Stimulated activated naive CD4-positive, alpha-beta T cell (primary cell): ENCODE measurements at regions not wholly inside any gene's neighbourhood (a gene's known extent, or its start where the extent isn't known, plus 50 kb on each side); places are given as distances from the start of the nearest gene placed in this dataset.

ENCODE experiments used
- DNase-seq, 6 experiments: peaks; one replicate each; lab custom pipeline; 2025; lab: John Stamatoyannopoulos, UW

DNA sequence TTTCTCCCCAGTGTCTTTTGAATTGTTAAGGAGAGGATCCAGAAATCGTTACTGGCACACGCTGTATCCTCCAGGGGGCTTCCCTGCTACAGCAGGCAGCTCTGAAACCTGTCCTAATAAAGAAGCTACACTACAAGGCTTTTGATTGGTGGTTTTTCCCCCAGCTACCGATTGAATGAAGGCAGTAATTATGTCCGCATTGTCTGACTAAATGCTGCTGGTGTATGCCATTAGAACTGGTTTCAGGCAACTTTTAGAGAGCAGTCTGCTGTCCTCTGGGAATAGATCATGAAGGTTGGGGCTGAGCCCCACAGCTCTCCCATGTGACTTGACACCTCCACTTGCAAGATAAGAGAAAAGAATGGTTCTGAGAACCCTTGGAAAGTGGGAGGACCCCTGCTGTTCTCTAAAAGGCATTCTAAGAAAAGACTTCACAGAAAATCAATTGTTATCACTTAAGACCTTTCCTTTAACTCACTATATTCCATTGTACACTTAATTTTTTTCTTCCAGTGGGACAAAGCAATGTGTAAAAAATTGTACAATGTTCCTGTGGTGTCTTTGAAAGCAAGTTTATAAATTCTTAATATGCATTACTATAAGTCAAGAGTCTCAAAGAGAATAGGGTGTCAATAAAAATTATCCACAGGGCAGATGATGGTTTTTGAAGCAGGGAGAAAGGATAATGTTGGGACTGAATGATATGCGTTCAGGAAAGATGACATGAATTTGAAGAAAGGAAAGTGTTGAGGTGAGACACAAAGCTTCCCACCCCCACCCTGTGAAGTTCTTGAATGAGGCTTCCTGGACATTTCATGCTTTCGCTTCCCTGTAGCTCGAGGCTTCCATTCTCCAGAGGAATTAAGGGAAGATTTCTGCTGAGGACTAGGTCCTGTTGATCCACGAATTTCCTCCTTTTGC is 53.0 kb upstream of the DAZL start:
- no peak for DNase-seq

- DNase-seq, result no peak
These were observed 53.9 kb upstream of the DAZL start for GRCh38 chr3:16658925-16659793.

DNA sequence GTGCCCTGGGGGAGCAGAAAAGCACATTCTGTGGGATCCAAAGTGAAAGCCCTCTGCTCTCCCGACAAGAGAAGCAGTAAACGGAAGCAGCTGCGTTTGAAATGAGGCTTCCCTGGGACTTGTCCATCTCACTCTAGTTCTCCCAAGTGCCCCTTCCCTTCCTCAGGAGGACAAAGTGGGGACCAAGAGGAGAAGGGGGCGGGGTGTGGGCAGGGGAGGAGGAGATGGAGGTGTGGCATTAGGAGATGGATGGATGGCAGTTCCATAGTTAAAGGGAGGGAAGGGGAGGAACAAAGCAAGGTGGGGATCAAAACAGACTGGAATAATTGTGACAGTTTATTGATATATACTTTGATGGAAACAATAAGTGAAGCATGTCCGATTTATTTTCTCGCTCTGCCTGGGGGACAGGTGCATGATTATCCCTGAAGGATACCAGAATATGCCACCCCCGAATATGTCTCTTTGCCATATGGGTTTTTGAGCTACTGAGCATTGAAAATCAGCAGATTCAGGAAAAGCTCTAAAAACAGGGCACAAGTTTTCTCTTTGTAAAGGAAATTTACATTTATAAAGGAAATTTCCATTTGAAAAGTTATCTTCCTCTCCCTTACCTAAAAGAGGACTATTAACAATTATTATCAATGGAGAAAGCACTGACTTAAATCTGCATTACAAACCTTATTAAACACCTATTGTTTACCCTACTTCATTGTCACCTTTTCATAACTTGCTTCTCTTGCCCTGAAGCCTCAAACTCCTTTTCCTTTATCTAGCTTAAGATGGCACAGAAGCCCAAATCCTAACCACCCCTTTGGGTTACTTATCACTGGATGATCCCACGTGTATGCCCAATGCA is 58.9 kb upstream of the DAZL start:
- DNase-seq, result no peak

DNA sequence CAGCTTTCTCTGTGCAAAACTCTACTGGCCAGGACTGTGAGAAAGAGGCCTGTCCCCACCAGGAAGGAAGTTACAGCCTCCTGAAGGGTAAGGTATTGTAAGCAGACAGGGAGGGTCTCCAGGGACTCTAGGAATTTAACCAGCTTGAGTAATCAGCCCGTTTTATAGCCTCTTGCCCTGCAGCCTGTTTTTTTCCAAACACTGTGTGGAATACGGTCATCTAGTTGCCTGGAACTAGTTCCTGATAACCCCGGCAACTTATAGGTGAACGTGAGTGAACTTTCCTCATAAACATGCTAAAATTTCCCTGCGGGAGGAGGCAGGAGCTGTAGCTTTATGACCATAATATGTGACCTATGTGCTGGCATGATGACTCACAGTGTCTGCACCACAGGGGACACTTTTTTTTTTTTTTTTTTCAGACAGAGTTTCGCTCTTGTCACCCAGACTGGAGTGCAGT is 60.1 kb upstream of the DAZL start:
- DNase-seq, result no peak

DNA sequence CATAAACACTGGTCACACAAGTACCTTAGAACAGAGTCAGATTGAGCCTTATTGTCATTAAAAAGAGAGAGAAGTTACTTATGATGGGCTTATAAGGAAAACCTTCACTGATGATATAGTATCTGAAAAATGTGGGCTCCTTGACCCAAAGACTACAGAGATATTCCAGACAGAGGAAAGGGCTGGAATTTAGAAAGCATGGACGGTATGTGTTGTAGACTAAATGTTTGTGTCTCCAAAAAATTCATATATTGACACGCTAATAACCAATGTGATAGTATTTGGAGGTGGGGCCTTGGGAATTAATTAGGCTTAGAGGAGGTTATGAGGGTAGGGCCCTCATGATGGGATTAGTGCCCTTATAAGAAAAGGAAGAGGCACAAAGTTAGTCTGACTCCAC is 61.0 kb upstream of the DAZL start:
- no peak for DNase-seq

DNA sequence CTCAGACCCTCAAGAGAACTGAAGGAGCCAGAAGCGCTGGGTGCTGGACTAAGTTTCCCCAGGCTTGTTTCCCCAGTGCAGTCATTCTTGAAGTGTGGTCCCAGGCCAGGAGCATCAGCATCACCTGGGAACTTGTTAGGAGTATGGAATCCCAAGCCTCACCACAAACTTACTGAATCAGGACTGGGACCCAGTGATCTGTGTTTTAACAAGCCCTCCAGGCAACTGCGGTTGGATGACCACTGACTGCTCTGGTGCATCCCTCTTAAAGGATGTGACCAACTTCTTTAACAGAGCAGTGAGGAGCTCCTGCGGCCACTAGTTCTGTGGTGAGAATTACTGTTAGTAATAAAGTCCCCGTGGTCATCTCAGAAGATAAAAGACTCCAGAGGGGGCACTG is 62.4 kb upstream of the DAZL start:
- DNase-seq, result no peak

GRCh38 chr3:16668776-16669545 is 63.7 kb upstream of the DAZL start:
- DNase-seq, result no peak

DNA sequence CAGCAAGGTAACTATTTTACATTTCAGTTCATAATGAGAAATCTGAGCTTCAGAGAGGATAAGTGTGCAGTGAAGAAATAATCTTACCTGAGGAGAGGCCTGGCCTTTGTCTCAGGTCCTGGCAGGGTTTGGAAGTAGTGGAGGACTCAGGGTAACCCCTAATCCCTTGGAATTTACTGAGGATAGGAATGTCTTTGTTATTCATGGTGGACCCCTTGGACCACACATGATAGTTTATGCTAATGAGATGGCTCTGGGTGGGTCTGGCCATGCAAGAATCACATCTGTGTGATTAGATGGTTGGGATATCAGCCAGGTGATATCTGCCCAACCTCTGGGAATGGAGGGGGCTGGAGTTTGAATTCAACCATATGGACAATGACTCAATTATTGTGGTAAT is 65.0 kb upstream of the DAZL start:
- no peak for DNase-seq

GRCh38 chr3:16671690-16672089 is 66.5 kb upstream of the DAZL start:
- no peak for DNase-seq

DNA sequence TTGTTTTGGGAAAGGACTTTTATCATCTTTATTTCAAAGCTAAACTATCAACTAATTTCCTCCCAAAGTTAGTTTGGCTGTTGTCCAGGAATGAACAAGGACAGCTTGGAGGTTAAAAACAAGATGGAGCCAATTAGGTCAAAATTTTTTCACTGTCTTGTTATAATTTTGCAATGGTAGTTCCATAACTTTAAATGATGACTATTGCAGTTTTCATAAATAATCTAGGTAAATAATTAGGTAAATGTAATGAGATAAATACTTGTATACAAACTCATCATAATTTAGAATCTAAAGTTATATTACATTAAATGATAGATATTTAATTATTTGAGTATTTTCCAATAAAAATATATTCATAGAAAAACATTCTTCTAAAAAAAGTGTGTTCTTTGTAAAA is 68.3 kb upstream of the DAZL start:
- no peak for DNase-seq

GRCh38 chr3:16675805-16676204 is 70.6 kb upstream of the DAZL start:
- DNase-seq, result no peak

- no peak for DNase-seq
These were observed 81.5 kb upstream of the DAZL start for GRCh38 chr3:16686679-16687078.

GRCh38 chr3:16687221-16687620 is 82.0 kb upstream of the DAZL start:
- DNase-seq, result no peak

DNA sequence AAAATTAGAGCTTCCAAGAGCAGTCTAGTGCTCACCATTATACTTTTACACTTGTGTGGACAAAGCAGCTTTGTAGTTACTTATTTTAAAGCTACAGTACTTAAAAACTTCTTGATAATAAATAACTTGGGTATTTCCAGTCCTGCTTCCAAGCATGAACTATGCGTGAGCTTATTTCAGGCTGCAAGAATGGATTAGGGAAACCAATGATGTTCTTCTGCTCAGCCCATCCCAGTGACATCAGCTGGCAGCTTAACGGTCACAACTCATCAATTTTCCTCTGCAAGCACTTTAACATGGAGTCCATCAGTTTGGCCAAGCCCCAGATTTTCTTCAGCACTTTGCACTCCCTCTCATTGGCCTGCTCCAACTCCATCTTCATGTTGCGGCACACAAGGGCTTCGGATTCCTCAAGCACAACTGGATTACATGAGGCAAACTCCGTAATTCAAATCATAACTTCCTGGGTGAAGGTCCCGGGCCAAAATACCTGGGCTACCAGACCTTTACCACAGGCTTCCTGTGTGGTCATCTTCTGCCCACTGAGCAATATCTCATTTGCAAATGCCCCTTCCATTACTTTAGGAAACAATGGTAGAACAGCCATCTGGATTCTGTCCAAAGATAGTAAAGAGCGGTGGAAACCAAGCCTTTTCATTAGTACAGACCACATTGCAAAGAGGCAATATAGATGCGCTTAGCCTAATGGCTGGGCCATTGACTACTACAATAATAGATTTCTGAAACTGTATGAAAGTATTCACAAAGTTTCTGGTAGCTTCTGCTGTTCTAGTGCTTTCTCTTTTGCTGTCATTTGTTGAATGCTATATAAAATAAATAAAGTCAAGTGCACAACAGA is 87.5 kb upstream of the DAZL start:
- DNase-seq, result no peak

DNA sequence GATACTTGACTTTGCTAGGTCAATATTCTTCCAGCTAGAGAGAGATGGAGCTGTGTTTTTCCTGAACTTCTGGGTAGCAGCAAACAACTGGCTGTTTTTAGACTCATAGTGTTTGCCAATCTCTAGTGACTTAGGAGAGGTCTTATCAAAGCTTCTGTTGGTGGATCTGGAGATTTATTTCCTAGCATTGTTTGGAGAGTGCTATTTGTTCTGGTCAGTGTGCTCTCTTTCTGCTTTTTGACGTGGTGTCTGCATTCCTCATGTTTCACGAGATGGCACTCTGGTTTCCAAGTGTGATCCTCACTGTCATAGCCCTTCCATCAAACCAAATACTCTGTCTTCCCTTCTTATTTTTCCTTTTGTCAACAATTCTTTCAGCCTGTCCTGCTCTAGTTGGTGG is 88.6 kb upstream of the DAZL start:
- DNase-seq, result no peak

DNA sequence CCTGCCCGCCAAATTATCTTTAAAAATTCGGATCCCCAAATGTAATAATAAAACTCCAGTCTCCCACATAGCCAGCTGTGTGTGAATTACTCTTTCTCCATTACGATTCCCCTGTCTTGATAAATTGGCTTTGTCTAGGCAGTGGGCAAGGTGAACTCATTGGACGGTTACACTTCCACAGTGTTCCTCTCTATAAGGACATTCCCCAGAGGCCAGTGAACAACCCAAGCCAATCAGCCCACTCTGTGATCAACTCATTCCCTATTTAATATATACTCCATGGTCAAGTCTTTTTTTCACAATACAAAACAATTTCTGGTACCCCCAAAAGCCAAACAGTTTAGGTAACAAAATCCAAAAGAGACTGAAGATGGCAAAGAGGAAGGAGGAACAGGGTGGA is 90.5 kb upstream of the DAZL start:
- no peak for DNase-seq

DNA sequence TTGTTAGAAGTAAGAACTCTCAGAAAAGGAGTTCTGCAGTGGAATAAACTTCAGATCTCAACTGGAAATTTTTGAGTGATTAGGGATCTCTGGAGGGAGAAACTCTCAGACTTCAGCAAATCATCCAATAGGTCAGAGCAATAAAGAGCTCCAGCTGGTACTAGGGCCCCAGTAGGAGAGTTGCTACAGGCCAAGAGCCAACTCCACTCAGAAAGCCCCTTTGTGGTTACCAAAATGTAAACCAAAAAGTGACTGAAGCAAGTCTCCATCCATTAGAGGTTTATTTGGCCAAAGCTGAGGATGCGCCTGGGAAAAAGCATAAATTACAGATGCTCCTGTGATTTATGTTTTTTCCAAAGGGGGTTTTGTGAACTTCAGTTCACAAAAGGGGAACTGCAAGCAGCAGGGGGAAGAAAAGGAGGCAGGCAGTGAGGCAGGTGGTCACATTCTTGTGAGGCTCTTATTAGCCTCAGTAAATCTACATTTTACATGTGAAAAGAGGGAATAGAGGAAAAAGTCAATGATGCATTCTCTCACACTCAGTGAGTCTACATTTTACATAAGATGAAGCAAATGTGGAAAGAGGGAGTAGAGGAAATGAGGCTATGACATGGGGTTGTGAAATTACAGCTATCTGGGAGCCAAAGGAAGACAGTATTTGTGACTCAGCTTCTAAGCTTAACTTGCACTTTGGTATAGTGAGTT is 92.4 kb upstream of the DAZL start:
- no peak for DNase-seq

DNA sequence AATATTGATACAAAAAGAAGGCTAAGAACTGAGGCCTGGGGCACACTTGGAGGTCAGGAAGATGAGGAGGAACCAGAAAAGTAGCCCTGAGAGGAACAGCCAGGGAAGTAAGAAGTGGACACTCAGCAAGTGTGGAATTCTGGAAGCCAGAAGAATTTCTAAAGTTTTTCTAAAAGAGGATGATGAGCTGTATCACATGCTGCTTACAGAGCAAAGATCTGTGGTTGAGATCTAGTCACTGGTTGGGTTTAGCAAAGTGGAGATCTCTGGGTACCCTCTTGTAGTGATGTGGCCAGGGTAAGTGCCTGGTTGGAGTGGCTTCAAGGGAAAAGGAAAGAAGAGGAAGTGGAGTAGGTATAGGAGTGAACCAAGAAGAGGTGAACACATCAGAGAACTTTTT is 95.4 kb upstream of the DAZL start:
- DNase-seq, result no peak

DNA sequence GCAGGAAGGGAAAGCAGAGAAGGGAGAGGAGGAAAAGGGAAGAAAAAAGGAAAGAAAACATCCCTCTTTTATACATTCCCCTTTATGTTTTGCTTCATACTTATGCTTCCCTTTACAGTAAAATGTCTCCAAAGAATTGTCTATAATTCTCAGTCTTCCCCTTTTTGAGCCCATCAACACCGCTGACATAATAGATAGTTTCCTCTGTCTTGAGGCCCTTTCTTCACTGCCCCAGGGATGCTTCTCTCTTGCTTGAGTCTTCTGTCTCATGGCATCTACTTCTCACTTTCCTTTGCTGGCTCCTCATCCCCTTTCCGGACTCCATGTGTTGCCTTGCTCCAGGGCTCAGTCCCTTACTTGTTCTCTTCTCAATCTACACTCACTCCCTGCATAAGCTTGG is 99.7 kb upstream of the DAZL start:
- DNase-seq, result no peak

GRCh38 chr3:16707260-16707659 is 102.0 kb upstream of the DAZL start:
- no peak for DNase-seq
